Sigmoid colon (tissue), 6 donors: ENCODE measurements at regions not wholly inside any gene's neighbourhood (a gene's known extent, or its start where the extent isn't known, plus 50 kb on each side); places are given as distances from the start of the nearest gene placed in this dataset.
"Not testable (repeated sequence)": the region's sequence is repeated elsewhere in the genome, so short reads cannot be mapped to it uniquely, and the experiment has no call there.

Experiments
- DNase-seq: peaks from one replicate; pipeline ENCODE4 v3.0.0-alpha.2; 2019
- H3K27ac ChIP-seq, 4 donors: fragments of 200-600 bp; sonication (generic); one replicate each; pipeline ENCODE4 v1.5.1; 2016 to 2019; ENCODE audit warnings: mild to moderate bottlenecking in 1 of 4
- H3K27me3 ChIP-seq, 3 donors: fragments of 200-600 bp; sonication (generic); one replicate each; pipeline ENCODE4 v1.5.1; 2019; ENCODE audit warnings: mild to moderate bottlenecking in 1 of 3
- H3K36me3 ChIP-seq, 4 donors: fragments of 200-600 bp; sonication (generic); one replicate each; pipeline ENCODE4 v1.5.1; 2016 to 2019
- H3K4me1 ChIP-seq, 4 donors: fragments of 200-600 bp; sonication (generic); one replicate each; pipeline ENCODE4 v1.5.1; 2017 to 2019
- H3K4me3 ChIP-seq, 4 donors: fragments of 200-600 bp; sonication (generic); one replicate each; pipeline ENCODE4 v1.5.1; 2017 to 2019; ENCODE audit warnings: mild to moderate bottlenecking in 2 of 4, moderate library complexity in 1 of 4
- H3K9me3 ChIP-seq, 4 donors: fragments of 200-600 bp in 3 of 4; sonication (generic) in 3 of 4; one replicate each; pipeline versions ENCODE4 v1.5.1 to v1.6.1; 2013 to 2019
- EP300 ChIP-seq, 4 donors: sonication (generic); formaldehyde crosslinking; IDR thresholded peaks; one replicate each; pipeline ENCODE4 v1.6.1; 2017; ENCODE audit warnings: antibody characterized with exemption in 4 of 4
- POLR2A ChIP-seq, 2 donors: fragments of 450-650 bp; IDR thresholded peaks; one replicate each; pipeline ENCODE4 v1.6.1; 2016; ENCODE audit warnings: antibody characterized with exemption in 2 of 2, mild to moderate bottlenecking in 2 of 2, moderate library complexity in 2 of 2
- POLR2AphosphoS5 ChIP-seq, 4 donors: sonication (generic); formaldehyde crosslinking; IDR thresholded peaks; one replicate each; pipeline ENCODE4 v1.6.1; 2017; ENCODE audit warnings: antibody characterized with exemption in 4 of 4
- WGBS, 2 donors: extraction: QIAGEN DNeasy Blood & Tissue Kit; methylation state at CpG; one replicate each; pipeline ENCODE4 v1.1.7; 2013; 5-methylcytosine and 5-hydroxymethylcytosine counted together
- intact Hi-C: fragments of 100-400 bp; cut with DNase I; formaldehyde crosslinking; loops from one replicate; pipeline ENCODE4 v1.15.1; 2023
- TF ChIP-seq, protein P1 (sequence below), 4 experiments: fragments of 450-650 bp in 3 of 4; fragments of 200-600 bp in 1 of 4; IDR thresholded peaks; one replicate each; pipeline ENCODE4 v1.5.1; 2016 to 2019; ENCODE audit warnings: antibody characterized with exemption in 4 of 4, mild to moderate bottlenecking in 3 of 4, moderate library complexity in 2 of 4
- donor health status: healthy with polysubstance abuse.
- donor health status: healthy.

DNA sequence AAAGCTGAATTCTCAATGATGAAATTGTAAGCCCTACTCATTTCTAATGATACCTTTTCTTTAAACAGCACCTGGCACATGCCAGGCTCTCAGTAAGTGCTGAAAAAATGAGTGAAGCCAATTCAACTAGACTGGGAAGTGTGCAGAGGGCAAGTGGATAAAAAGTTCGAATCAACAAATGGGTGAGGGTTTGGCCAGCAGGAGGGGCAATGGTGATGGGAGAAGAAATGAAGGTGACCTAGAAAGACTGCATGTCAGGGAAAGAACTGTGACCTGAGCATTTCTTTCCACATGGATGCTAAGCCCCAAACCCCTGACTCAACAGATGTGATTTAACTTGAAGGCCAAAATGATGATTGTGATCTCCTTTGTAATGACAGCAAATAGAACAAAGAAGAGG, 54.6 kb downstream of the DKK1 start:
- H3K27ac ChIP-seq, result no peak overlapping the region
- TF ChIP-seq EP300 (IDR thresholded peaks at IDR 0.05) (no peak), POLR2A (IDR thresholded peaks at IDR 0.05) (no peak), POLR2AphosphoS5 (IDR thresholded peaks at IDR 0.05) (no peak)
- TF ChIP-seq, protein P1, sequence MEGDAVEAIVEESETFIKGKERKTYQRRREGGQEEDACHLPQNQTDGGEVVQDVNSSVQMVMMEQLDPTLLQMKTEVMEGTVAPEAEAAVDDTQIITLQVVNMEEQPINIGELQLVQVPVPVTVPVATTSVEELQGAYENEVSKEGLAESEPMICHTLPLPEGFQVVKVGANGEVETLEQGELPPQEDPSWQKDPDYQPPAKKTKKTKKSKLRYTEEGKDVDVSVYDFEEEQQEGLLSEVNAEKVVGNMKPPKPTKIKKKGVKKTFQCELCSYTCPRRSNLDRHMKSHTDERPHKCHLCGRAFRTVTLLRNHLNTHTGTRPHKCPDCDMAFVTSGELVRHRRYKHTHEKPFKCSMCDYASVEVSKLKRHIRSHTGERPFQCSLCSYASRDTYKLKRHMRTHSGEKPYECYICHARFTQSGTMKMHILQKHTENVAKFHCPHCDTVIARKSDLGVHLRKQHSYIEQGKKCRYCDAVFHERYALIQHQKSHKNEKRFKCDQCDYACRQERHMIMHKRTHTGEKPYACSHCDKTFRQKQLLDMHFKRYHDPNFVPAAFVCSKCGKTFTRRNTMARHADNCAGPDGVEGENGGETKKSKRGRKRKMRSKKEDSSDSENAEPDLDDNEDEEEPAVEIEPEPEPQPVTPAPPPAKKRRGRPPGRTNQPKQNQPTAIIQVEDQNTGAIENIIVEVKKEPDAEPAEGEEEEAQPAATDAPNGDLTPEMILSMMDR (IDR thresholded peaks at IDR 0.05), result no peak
- DNase-seq, result no peak
- H3K27me3 ChIP-seq, result no peaks in the 10 kb centered on the region
- H3K4me3 ChIP-seq, result no peak overlapping the region
- 59 to 74% methylated on average over 1 of the region's 1 CpG for WGBS, 2 donors
- H3K4me1 ChIP-seq, result no peaks in the 10 kb centered on the region
- H3K9me3 ChIP-seq, result no peaks in the 10 kb centered on the region
- intact Hi-C loops, result no loop called here
- H3K36me3 ChIP-seq, result no peaks in the 10 kb centered on the region

DNA sequence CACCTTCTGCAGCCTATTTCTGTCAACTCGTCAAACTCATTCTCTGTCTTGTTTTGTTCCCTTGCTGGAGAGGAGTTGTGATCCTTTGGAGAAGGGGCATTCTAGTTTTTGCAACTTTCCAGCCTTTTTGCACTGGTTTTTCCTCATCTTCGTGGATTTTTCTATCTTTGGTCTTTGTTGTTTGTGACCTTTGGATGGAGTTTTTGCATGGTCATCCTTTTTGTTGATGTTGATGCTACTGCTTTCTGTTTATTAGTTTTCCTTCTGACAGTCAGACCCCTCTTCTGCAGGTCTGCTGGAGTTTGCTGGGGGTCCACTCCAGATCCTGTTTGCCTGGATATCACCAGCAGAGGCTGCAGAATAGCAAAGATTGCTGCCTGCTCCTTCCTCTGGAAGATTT, 60.1 kb downstream of the DKK1 start:
- H3K36me3 ChIP-seq, H3K27me3 ChIP-seq, H3K4me3 ChIP-seq, H3K27ac ChIP-seq, H3K9me3 ChIP-seq, DNase-seq, H3K4me1 ChIP-seq, intact Hi-C loops: not testable (repeated sequence)
- 74 to 80% methylated on average over 2 of the region's 2 CpGs for WGBS, 2 donors

DNA sequence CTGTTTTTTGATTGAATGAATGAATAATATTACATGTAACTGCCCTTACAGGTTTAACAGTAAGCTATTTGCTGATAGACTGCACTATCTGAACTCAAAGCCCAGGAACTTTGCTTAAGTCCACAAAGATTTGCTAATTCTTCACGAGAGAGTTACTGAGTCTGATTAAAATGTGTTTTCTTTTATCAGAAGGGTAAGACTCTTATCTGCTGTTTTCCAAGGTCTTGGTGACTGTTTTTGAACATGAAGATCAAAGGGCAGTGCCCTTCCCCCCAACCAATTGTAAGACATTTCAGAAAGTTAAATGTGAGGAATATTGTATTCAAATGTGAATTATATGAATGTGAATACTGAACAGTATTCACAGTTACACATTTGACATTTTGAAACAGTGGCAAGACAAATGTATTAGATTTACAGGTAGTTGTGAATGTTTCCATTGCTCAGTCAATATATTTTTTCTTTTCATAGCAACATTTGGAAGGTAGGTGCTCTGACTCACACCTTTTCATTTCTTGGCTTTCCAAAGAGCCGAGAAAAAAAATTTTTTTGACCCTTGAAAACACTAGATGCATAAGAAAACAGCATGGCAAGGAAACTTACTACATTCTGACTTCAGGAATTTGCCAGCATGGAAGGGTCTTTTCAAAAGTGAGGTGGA, 62.7 kb downstream of the DKK1 start:
- WGBS, 2 donors, result 37 to 65% methylated on average over 2 of the region's 2 CpGs
- Histone ChIP-seq H3K27ac (no peak overlapping the region), H3K4me3 (no peak overlapping the region)

DNA sequence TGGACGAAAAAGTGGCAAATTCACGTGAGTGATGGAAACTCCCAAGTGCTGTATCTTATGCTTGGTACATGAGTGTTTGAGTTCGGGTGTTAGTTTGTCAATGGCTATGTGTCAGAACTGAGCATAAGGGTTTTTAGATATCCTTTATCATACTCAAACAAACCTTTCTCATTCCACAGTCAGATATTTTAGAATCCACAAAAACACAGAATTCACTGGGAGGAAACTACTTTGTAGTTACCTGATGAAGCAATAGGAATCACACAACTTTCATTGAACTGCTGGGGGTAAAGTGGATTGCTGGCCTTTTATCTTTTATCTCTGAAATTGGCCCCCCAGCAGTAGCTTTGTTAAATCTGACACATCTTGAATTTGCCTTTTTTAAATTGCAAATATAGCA, 64.0 kb downstream of the DKK1 start:
- no peak overlapping the region for H3K27ac ChIP-seq
- intact Hi-C loops, result no loop called here
- 66 to 69% methylated on average over 3 of the region's 3 CpGs for WGBS, 2 donors
- H3K36me3 ChIP-seq, result no peaks in the 10 kb centered on the region
- H3K4me3 ChIP-seq, result no peak overlapping the region
- no peaks in the 10 kb centered on the region for H3K4me1 ChIP-seq
- peaks cover 0 to 2% (median 0%) of the 10 kb centered on the region in 4 donors for H3K9me3 ChIP-seq
- H3K27me3 ChIP-seq, result no peaks in the 10 kb centered on the region
- TF ChIP-seq, protein P1 (IDR thresholded peaks at IDR 0.05), result no peak
- TF ChIP-seq POLR2A (IDR thresholded peaks at IDR 0.05) (no peak), POLR2AphosphoS5 (IDR thresholded peaks at IDR 0.05) (no peak), EP300 (IDR thresholded peaks at IDR 0.05) (no peak)
- no peak for DNase-seq

More for the DNA sequence above, 62.7 kb downstream of the DKK1 start:
- Histone ChIP-seq H3K4me1 (no peaks in the 10 kb centered on the region), H3K27me3 (no peaks in the 10 kb centered on the region), H3K9me3 (peaks cover 0 to 2% (median 0%) of the 10 kb centered on the region in 4 donors), H3K36me3 (no peaks in the 10 kb centered on the region)
- DNase-seq, result no peak
- TF ChIP-seq, protein P1 (IDR thresholded peaks at IDR 0.05), result no peak
- TF ChIP-seq POLR2AphosphoS5 (IDR thresholded peaks at IDR 0.05) (no peak), EP300 (IDR thresholded peaks at IDR 0.05) (no peak)
- intact Hi-C loops, result no loop called here

- TF ChIP-seq POLR2A (IDR thresholded peaks at IDR 0.05) (no peak), POLR2AphosphoS5 (IDR thresholded peaks at IDR 0.05) (no peak), EP300 (IDR thresholded peaks at IDR 0.05) (no peak)
- TF ChIP-seq, protein P1 (IDR thresholded peaks at IDR 0.05), result no peak
- 14 to 61% methylated on average over 3 of the region's 3 CpGs for WGBS, 2 donors
- intact Hi-C loops, result no loop called here
Observed at GRCh38 chr10:52379287-52379686, 65.2 kb downstream of the DKK1 start.

More at GRCh38 chr10:52379287-52379686, 65.2 kb downstream of the DKK1 start:
- Histone ChIP-seq H3K9me3 (peaks cover 0 to 2% (median 0%) of the 10 kb centered on the region in 4 donors), H3K4me3 (no peak overlapping the region), H3K27ac (no peak overlapping the region), H3K4me1 (no peaks in the 10 kb centered on the region), H3K27me3 (no peaks in the 10 kb centered on the region), H3K36me3 (no peaks in the 10 kb centered on the region)
- no peak for DNase-seq
